Cardiac muscle cell (in vitro differentiated cells and primary cell): ENCODE measurements at regions not wholly inside any gene's neighbourhood (a gene's known extent, or its start where the extent isn't known, plus 50 kb on each side); places are given as distances from the start of the nearest gene placed in this dataset.
"Not testable (repeated sequence)": the region's sequence is repeated elsewhere in the genome, so short reads cannot be mapped to it uniquely, and the experiment has no call there.

Experiments used
- DNase-seq, 2 donors: peaks; one replicate each; pipeline versions ENCODE4 v3.0.0 to v3.0.0-alpha.2; 2010 to 2017; ENCODE audit warnings: low read depth in 1 of 2, low spot score in 1 of 2
- H3K27ac ChIP-seq: fragments of 200-600 bp; sonication (generic); 2 replicates; pipeline ENCODE4 v1.5.1; 2016
- H3K27me3 ChIP-seq: fragments of 200-600 bp; sonication (generic); 2 replicates; pipeline ENCODE4 v1.6.0; 2016; ENCODE audit warnings: control low read depth
- H3K36me3 ChIP-seq: fragments of 200-600 bp; sonication (generic); 2 replicates; pipeline ENCODE4 v1.5.1; 2016; ENCODE audit warnings: control low read depth
- H3K4me1 ChIP-seq: fragments of 200-600 bp; sonication (generic); 2 replicates; pipeline ENCODE4 v1.8.1; 2017; ENCODE audit warnings: low read depth, mild to moderate bottlenecking, mixed run types
- H3K4me3 ChIP-seq: fragments of 200-600 bp; sonication (generic); 2 replicates; pipeline ENCODE4 v1.5.1; 2016; ENCODE audit warnings: mild to moderate bottlenecking
- H3K9me3 ChIP-seq: fragments of 200-600 bp; sonication (generic); 2 replicates; pipeline ENCODE4 v1.5.1; 2017; ENCODE audit warnings: low read depth, mild to moderate bottlenecking, control low read depth
- CTCF ChIP-seq: IDR thresholded peaks from 2 replicates; pipeline ENCODE4 v1.5.1; 2012; ENCODE audit warnings: low read depth, mild to moderate bottlenecking, low read length

DNA sequence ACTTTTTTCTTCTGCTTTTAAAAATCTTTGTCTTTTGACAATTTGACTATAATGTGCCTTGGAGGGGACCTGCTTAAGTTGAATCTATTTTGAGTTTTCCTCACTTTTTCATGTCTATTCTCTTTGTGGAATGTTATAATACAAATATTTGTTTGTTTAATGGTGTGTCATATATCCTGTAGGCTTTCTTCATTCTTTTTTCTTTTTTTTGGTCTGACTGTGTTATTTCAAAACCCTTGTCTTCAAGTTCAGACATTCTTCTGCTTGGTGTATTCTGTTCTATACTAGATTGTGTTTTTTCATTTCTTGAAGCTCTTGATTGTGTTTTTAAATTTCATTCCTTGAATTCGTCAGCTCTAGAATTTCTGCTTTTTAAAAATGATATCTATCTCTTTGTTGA is 228.2 kb downstream of the STK31 start:
- Histone ChIP-seq H3K27ac (no peak overlapping the region), H3K4me3 (no peak overlapping the region), H3K9me3 (no peaks in the 10 kb centered on the region), H3K4me1 (no peaks in the 10 kb centered on the region), H3K36me3 (no peaks in the 10 kb centered on the region), H3K27me3 (no peaks in the 10 kb centered on the region)
- no peak for DNase-seq
- TF ChIP-seq CTCF, result no peak

GRCh38 chr7:23938937-23939552 is 229.0 kb downstream of the STK31 start:
- no peaks in the 10 kb centered on the region for H3K9me3 ChIP-seq
- no peaks in the 10 kb centered on the region for H3K4me1 ChIP-seq
- TF ChIP-seq CTCF, result peak; percentile 58
- H3K27ac ChIP-seq, result no peak overlapping the region
- no peaks in the 10 kb centered on the region for H3K27me3 ChIP-seq
- DNase-seq, result peak; percentile 51 to 64
- H3K4me3 ChIP-seq, result no peak overlapping the region
- no peaks in the 10 kb centered on the region for H3K36me3 ChIP-seq

- H3K9me3 ChIP-seq, H3K4me3 ChIP-seq, H3K36me3 ChIP-seq, H3K27me3 ChIP-seq, H3K4me1 ChIP-seq, DNase-seq, H3K27ac ChIP-seq: not testable (repeated sequence)
These were observed 229.7 kb downstream of the STK31 start for GRCh38 chr7:23939747-23940146.

GRCh38 chr7:23941551-23941950 is 231.5 kb downstream of the STK31 start:
- H3K9me3 ChIP-seq, result no peaks in the 10 kb centered on the region
- no peak overlapping the region for H3K4me3 ChIP-seq
- no peaks in the 10 kb centered on the region for H3K27me3 ChIP-seq
- H3K36me3 ChIP-seq, result no peaks in the 10 kb centered on the region
- no peak overlapping the region for H3K27ac ChIP-seq
- no peak for TF ChIP-seq CTCF
- no peaks in the 10 kb centered on the region for H3K4me1 ChIP-seq
- no peak for DNase-seq

- Histone ChIP-seq H3K4me1 (no peaks in the 10 kb centered on the region), H3K9me3 (no peaks in the 10 kb centered on the region), H3K4me3 (no peak overlapping the region), H3K36me3 (no peaks in the 10 kb centered on the region), H3K27me3 (no peaks in the 10 kb centered on the region), H3K27ac (no peak overlapping the region)
- TF ChIP-seq CTCF, result no peak
- no peak for DNase-seq
These were observed 232.0 kb downstream of the STK31 start for GRCh38 chr7:23942032-23942431.

GRCh38 chr7:23944131-23944530 is 234.1 kb downstream of the STK31 start:
- no peaks in the 10 kb centered on the region for H3K9me3 ChIP-seq
- H3K27me3 ChIP-seq, result no peaks in the 10 kb centered on the region
- no peaks in the 10 kb centered on the region for H3K4me1 ChIP-seq
- H3K36me3 ChIP-seq, result no peaks in the 10 kb centered on the region
- no peak for TF ChIP-seq CTCF
- H3K4me3 ChIP-seq, result no peak overlapping the region
- H3K27ac ChIP-seq, result no peak overlapping the region
- no peak for DNase-seq
